Activated CD4-positive, alpha-beta memory T cell treated with anti-CD3 and anti-CD28 coated beads for 36 hours (primary cell): ENCODE measurements at regions not wholly inside any gene's neighbourhood (a gene's known extent, or its start where the extent isn't known, plus 50 kb on each side); places are given as distances from the start of the nearest gene placed in this dataset.

ENCODE experiments used
- CTCF ChIA-PET: fragments of 350-600 bp; sonication (Branson Sonifier 250); formaldehyde crosslinking; loops from one replicate; lab custom pipeline; 2021; ENCODE audit warnings: antibody characterized with exemption, inconsistent platforms; lab: Charles Lee
- POLR2A ChIA-PET: fragments of 350-600 bp; sonication (Branson Sonifier 250); formaldehyde crosslinking; loops from one replicate; lab custom pipeline; 2021; ENCODE audit warnings: antibody characterized with exemption; lab: Charles Lee
- DNase-seq: peaks from one replicate; pipeline ENCODE4 v3.0.0-alpha.2; 2020
- H3K27ac Mint-ChIP-seq: one replicate; pipeline ENCODE4 v1.8.0; 2021; ENCODE audit warnings: mixed read lengths
- H3K27me3 Mint-ChIP-seq: one replicate; pipeline ENCODE4 v1.8.0; 2021; ENCODE audit warnings: mixed read lengths
- H3K36me3 Mint-ChIP-seq: one replicate; pipeline ENCODE4 v1.8.0; 2021; ENCODE audit warnings: mixed read lengths
- H3K4me1 Mint-ChIP-seq: one replicate; pipeline ENCODE4 v1.8.0; 2021; ENCODE audit warnings: low read depth, mixed read lengths
- H3K4me3 Mint-ChIP-seq: one replicate; pipeline ENCODE4 v1.8.0; 2021; ENCODE audit warnings: mild to moderate bottlenecking, mixed read lengths
- H3K9me3 Mint-ChIP-seq: one replicate; pipeline ENCODE4 v1.8.0; 2021; ENCODE audit warnings: mixed read lengths
- intact Hi-C: fragments of 100-400 bp; cut with micrococcal nuclease; formaldehyde crosslinking; loops from one replicate; pipeline ENCODE4 v1.15.1; 2023

GRCh38 chr16:58842746-58843145, 108.6 kb upstream of the GOT2 start:
- CTCF ChIA-PET: no interaction called here
- Mint-ChIP-seq H3K36me3 (no peaks in the 10 kb centered on the region), H3K27ac (no peak overlapping the region), H3K27me3 (peaks cover 3% of the 10 kb centered on the region), H3K4me3 (no peak overlapping the region), H3K4me1 (no peaks in the 10 kb centered on the region), H3K9me3 (no peaks in the 10 kb centered on the region)
- DNase-seq: no peak
- POLR2A ChIA-PET: no interaction called here
- intact Hi-C loops: no loop called here

- Mint-ChIP-seq H3K27me3 (peaks cover 3% of the 10 kb centered on the region), H3K9me3 (no peaks in the 10 kb centered on the region), H3K27ac (no peak overlapping the region), H3K4me1 (no peaks in the 10 kb centered on the region), H3K4me3 (no peak overlapping the region), H3K36me3 (no peaks in the 10 kb centered on the region)
- intact Hi-C loops: no loop called here
- CTCF ChIA-PET: no interaction called here
- no peak for DNase-seq
- POLR2A ChIA-PET: no interaction called here
Observed at GRCh38 chr16:58842156-58842555, 108.0 kb upstream of the GOT2 start.

GRCh38 chr16:58837950-58838349, 103.8 kb upstream of the GOT2 start:
- intact Hi-C loops: no loop called here
- H3K9me3 Mint-ChIP-seq: no peaks in the 10 kb centered on the region
- no peak for DNase-seq
- no peaks in the 10 kb centered on the region for H3K36me3 Mint-ChIP-seq
- peaks cover 9% of the 10 kb centered on the region for H3K27me3 Mint-ChIP-seq
- H3K27ac Mint-ChIP-seq: no peak overlapping the region
- ChIA-PET POLR2A (no interaction called here), CTCF (no interaction called here)
- H3K4me3 Mint-ChIP-seq: no peak overlapping the region
- no peaks in the 10 kb centered on the region for H3K4me1 Mint-ChIP-seq

GRCh38 chr16:58836427-58836826, 102.3 kb upstream of the GOT2 start:
- intact Hi-C loops: no loop called here
- H3K9me3 Mint-ChIP-seq: no peaks in the 10 kb centered on the region
- CTCF ChIA-PET: no interaction called here
- H3K4me3 Mint-ChIP-seq: no peak overlapping the region
- no peak overlapping the region for H3K27ac Mint-ChIP-seq
- no peaks in the 10 kb centered on the region for H3K4me1 Mint-ChIP-seq
- H3K27me3 Mint-ChIP-seq: peaks cover 10% of the 10 kb centered on the region
- POLR2A ChIA-PET: no interaction called here
- H3K36me3 Mint-ChIP-seq: no peaks in the 10 kb centered on the region
- no peak for DNase-seq

- H3K9me3 Mint-ChIP-seq: no peaks in the 10 kb centered on the region
- no peak overlapping the region for H3K4me3 Mint-ChIP-seq
- CTCF ChIA-PET: interaction anchor here (2.2 kb wide), 1 partner anchor 18 kb away, joined by 11 read pairs; no protein-coding TSS in a partner anchor
- no peak overlapping the region for H3K27ac Mint-ChIP-seq
- POLR2A ChIA-PET: no interaction called here
- H3K4me1 Mint-ChIP-seq: no peaks in the 10 kb centered on the region
- intact Hi-C loops: no loop called here
- H3K36me3 Mint-ChIP-seq: no peaks in the 10 kb centered on the region
- H3K27me3 Mint-ChIP-seq: peaks cover 8% of the 10 kb centered on the region
- no peak for DNase-seq
Observed at GRCh38 chr16:58832386-58832895, 98.3 kb upstream of the GOT2 start.

- Mint-ChIP-seq H3K36me3 (no peaks in the 10 kb centered on the region), H3K4me1 (no peaks in the 10 kb centered on the region), H3K9me3 (no peaks in the 10 kb centered on the region), H3K4me3 (no peak overlapping the region), H3K27me3 (peaks cover 8% of the 10 kb centered on the region), H3K27ac (no peak overlapping the region)
- DNase-seq: no peak
- ChIA-PET CTCF (interaction anchor here (2.2 kb wide), 1 partner anchor 17 kb away, joined by 11 read pairs; no protein-coding TSS in a partner anchor), POLR2A (no interaction called here)
- intact Hi-C loops: no loop called here
Observed at GRCh38 chr16:58831386-58831785, 97.3 kb upstream of the GOT2 start.

GRCh38 chr16:58828901-58829545, 94.9 kb upstream of the GOT2 start:
- intact Hi-C loops: no loop called here
- H3K9me3 Mint-ChIP-seq: no peaks in the 10 kb centered on the region
- no peaks in the 10 kb centered on the region for H3K4me1 Mint-ChIP-seq
- ChIA-PET POLR2A (no interaction called here), CTCF (no interaction called here)
- no peak overlapping the region for H3K4me3 Mint-ChIP-seq
- no peak for DNase-seq
- H3K27ac Mint-ChIP-seq: no peak overlapping the region
- peaks cover 3% of the 10 kb centered on the region for H3K27me3 Mint-ChIP-seq
- H3K36me3 Mint-ChIP-seq: no peaks in the 10 kb centered on the region

GRCh38 chr16:58824201-58824600, 90.1 kb upstream of the GOT2 start:
- ChIA-PET CTCF (no interaction called here), POLR2A (no interaction called here)
- Mint-ChIP-seq H3K27ac (no peak overlapping the region), H3K4me3 (no peak overlapping the region), H3K27me3 (peaks cover 1% of the 10 kb centered on the region), H3K9me3 (peaks cover 3% of the 10 kb centered on the region), H3K4me1 (no peaks in the 10 kb centered on the region), H3K36me3 (no peaks in the 10 kb centered on the region)
- DNase-seq: no peak
- intact Hi-C loops: no loop called here

GRCh38 chr16:58821886-58822285, 87.8 kb upstream of the GOT2 start:
- CTCF ChIA-PET: no interaction called here
- Mint-ChIP-seq H3K4me3 (no peak overlapping the region), H3K4me1 (no peaks in the 10 kb centered on the region), H3K27ac (no peak overlapping the region), H3K36me3 (no peaks in the 10 kb centered on the region), H3K9me3 (peaks cover 3% of the 10 kb centered on the region), H3K27me3 (peaks cover 1% of the 10 kb centered on the region)
- intact Hi-C loops: no loop called here
- DNase-seq: no peak
- POLR2A ChIA-PET: no interaction called here

GRCh38 chr16:58820411-58820810, 86.3 kb upstream of the GOT2 start:
- H3K27me3 Mint-ChIP-seq: peaks cover 1% of the 10 kb centered on the region
- ChIA-PET POLR2A (no interaction called here), CTCF (no interaction called here)
- H3K4me1 Mint-ChIP-seq: no peaks in the 10 kb centered on the region
- no peak for DNase-seq
- H3K27ac Mint-ChIP-seq: no peak overlapping the region
- intact Hi-C loops: no loop called here
- H3K4me3 Mint-ChIP-seq: no peak overlapping the region
- no peaks in the 10 kb centered on the region for H3K36me3 Mint-ChIP-seq
- H3K9me3 Mint-ChIP-seq: peaks cover 3% of the 10 kb centered on the region

GRCh38 chr16:58815181-58815888, 81.2 kb upstream of the GOT2 start:
- H3K27me3 Mint-ChIP-seq: peaks cover 6% of the 10 kb centered on the region
- peaks cover 5% of the 10 kb centered on the region for H3K4me1 Mint-ChIP-seq
- no peak for DNase-seq
- no peaks in the 10 kb centered on the region for H3K9me3 Mint-ChIP-seq
- no peaks in the 10 kb centered on the region for H3K36me3 Mint-ChIP-seq
- POLR2A ChIA-PET: no interaction called here
- H3K4me3 Mint-ChIP-seq: no peak overlapping the region
- no peak overlapping the region for H3K27ac Mint-ChIP-seq
- CTCF ChIA-PET: interaction anchor here (0.6 to 2.0 kb wide), 3 partner anchors 16 to 205 kb away, joined by 3 to 11 read pairs (median 3); no protein-coding TSS in a partner anchor
- intact Hi-C loops: no loop called here

GRCh38 chr16:58814348-58814801, 80.3 kb upstream of the GOT2 start:
- ChIA-PET POLR2A (no interaction called here), CTCF (interaction anchor here (0.5 to 2.0 kb wide), 11 partner anchors 12 to 1328 kb away, joined by 3 to 11 read pairs (median 4); no protein-coding TSS in a partner anchor)
- Mint-ChIP-seq H3K27me3 (peaks cover 6% of the 10 kb centered on the region), H3K27ac (no peak overlapping the region), H3K4me1 (peaks cover 5% of the 10 kb centered on the region), H3K9me3 (no peaks in the 10 kb centered on the region), H3K36me3 (no peaks in the 10 kb centered on the region), H3K4me3 (peak overlapping the region; percentile 33)
- DNase-seq: peak; percentile 47
- intact Hi-C loops: no loop called here
